Fibroblast of lung (primary cell): ENCODE measurements at regions not wholly inside any gene's neighbourhood (a gene's known extent, or its start where the extent isn't known, plus 50 kb on each side); places are given as distances from the start of the nearest gene placed in this dataset.

Source experiments
- CTCF ChIP-seq, 2 donors: IDR thresholded peaks in 1 of 2; conservative IDR thresholded peaks in 1 of 2; 1 replicate in 1 of 2; 2 replicates in 1 of 2; pipeline ENCODE4 v1.5.1; 2011 to 2012; ENCODE audit warnings: low read length in 2 of 2, control low read depth in 1 of 2, inconsistent platforms in 1 of 2, low read depth in 1 of 2, mild to moderate bottlenecking in 1 of 2
- EZH2 ChIP-seq: IDR thresholded peaks from 2 replicates; pipeline ENCODE4 v1.5.1; 2012; ENCODE audit warnings: low read length, control low read depth, mild to moderate bottlenecking; ENCODE audit errors: missing control alignments

GRCh38 chr6:117771403-117771802 is 96.1 kb downstream of the NUS1 start:
- TF ChIP-seq CTCF (conservative IDR thresholded peaks at IDR 0.05 in 1 of 2, IDR thresholded peaks at IDR 0.05 in 1 of 2; ENCODE audit: low read depth in 1 of 2, low read length in 2 of 2) (no peak), EZH2 (no peak)
